T-helper 22 cell (primary cell): ENCODE measurements at regions not wholly inside any gene's neighbourhood (a gene's known extent, or its start where the extent isn't known, plus 50 kb on each side); places are given as distances from the start of the nearest gene placed in this dataset.
"Not testable (repeated sequence)": the region's sequence is repeated elsewhere in the genome, so short reads cannot be mapped to it uniquely, and the experiment has no call there.

Source experiments
- DNase-seq: peaks from one replicate; pipeline ENCODE4 v3.0.0-alpha.2; 2020; ENCODE audit warnings: low read depth

DNA sequence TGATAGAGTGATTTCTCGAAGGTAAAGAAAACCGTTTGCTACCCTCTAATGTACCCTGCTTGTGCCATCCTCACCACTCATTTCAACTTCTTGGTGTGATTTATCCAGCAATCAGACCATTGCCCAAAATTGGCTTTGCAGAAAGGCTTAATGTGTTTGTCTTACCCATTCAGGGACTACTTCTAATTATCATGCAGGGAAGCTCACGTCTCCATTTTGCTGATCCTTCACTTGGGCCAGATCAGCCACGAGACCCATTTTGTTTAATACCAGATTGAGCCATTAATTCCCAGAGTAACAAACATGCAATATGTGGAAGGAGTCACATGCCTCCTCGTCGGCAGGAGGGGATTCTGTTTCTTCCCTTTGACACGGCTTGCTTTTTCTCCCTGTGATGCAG, 51.1 kb upstream of the CRY1 start:
- DNase-seq = no peak

DNA sequence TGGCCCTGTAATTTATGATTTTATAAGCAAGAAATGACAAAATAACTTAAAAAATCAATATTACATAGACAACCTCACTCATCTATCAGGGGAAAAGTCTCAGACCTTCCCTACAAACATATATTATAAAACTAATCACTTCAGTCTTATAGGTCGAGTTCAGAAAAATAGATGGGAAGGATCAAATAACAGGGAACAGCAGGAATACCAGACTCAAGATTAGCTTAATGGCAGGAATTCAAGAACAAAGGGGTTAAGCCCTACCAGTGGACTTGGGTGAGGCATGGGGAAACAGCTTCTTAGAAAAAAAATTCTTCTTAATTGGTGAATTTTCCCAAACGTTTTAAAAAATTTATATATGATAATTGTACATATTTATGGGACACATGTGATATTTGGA, 51.6 kb upstream of the CRY1 start:
- no peak for DNase-seq

DNA sequence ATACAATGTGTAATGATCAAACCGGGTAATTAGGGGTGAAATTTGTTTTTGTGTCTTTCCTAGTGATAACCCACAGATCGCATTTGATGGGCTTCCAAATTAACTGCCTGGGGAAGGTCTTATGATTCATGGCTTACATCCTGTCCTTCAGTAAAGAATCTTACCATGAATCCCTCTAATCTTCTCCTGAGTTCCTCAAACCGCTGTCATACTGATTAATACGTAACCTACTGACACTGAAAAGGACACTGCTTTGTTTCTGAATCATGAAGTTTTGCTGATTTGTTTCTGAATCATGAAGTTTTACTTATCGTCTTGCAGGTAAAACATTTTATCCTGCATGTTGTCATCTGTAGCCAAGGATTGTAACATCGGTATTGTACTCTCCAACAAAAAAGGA, 52.0 kb upstream of the CRY1 start:
- DNase-seq = no peak

DNA sequence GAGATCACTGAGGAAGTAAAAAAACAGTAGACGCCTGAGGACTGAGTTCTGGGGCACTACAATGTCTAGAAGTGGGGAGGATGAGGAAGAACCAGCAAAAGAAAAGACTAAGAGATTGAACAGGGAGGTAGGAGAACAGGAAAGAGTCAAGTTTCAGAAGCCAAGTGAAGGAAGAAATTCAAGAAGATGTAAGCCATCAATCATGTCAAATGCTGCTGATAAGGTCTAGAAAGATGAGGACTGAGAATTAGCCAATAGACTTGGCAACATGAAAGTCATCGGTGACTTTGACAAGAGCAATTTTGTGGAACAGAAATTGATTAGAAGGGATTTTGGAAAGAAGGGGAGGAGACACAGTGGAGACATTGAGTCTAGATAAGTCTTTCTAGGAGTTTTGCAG, 54.8 kb upstream of the CRY1 start:
- DNase-seq = no peak

DNA sequence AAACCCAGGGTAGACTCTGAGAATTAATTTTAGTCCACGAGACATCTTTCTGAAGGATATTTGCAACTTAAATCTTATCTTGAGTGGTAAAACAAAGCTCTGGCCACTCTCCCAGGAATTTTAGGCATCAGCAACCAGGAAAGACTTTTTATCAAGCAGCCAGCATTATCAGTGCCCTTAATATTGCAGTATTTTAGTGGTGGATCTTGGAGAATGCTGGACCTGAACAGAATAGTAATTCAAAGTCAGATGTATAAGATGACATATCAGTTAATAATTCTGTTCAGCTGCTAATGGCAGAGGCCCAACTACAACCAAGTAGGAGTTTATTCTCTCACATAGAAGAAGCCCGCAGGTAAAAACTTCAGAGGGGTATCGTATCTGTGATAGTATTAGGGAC, 59.0 kb upstream of the CRY1 start:
- DNase-seq = no peak

DNA sequence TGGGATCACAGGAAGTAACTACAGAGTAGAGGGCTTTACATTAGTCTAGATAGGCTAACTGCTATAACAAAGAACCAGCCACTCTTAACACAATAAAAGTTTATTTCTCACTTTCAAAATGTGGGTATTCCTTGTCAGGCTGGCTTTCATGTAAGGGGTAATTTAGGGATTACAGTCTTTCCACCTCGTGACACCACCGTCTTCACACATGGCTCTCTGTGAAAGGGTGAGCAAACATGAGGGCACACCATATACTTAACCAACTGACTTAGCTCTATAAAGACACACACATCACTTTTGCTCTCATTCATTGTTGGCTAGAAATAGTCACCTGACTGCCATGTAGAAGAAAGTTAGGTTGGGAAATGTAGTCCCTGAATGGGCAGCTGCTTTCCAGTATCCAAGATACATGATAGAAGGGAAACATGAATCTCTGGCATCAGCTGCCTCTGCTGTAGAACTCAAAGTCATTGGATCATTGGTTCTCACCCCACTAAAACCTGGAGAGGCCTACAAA, 66.1 kb upstream of the CRY1 start:
- DNase-seq = no peak

DNA sequence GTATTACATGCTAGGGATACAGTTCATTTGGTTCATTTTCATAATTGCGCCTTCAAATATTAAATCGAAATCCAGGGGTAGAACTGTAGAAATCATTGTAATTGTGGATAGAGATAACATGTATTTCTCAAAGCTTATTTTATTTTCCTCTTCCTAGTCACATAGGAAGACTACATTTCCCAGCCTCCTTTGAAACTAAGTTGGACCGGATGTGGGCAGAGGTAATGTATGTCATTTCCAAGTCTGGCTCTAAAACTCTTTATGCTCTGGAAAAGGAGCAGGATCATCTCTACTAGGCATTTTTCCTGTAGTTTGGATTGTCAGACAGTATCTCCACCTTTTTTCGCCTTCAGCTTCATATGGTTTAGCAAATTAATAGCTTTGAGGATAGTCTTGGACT, 70.1 kb upstream of the CRY1 start:
- DNase-seq = no peak

DNA sequence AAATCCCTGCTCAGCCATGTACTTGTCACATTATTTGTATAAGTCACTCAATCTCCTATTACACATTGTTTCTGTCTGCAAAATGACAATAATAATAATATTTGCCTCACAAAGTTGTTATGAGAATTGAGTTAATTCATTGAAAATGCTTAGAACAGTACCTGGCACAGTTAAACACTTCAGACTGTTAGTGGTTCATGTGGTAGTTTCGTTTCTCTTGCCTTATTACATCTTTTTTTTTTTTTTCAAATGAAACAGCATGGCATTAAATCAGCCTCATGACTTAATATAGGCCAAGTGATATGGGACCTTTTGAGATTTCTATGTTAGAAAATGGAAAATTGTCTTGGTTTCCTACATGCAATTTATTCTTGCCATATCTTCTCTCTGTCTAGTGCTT, 71.0 kb upstream of the CRY1 start:
- DNase-seq = no peak

DNA sequence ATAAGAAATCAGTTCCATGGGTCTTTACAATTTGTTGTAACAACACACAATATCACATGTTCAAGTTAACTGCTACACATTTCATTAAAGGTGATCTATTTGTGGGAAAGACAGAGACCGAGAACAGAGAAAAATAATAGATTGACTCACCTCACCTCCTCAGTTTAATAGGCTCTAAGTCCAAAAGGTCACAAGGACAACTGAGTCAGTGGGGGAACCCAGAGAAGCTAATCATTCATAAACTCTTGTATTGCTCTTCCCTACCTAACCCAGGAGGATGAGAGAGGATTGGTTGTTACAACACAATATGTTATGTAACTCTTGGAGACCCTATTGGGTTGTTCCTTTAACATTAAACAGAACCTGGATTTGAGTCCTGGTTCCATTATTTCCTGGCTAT, 72.2 kb upstream of the CRY1 start:
- no peak for DNase-seq

DNA sequence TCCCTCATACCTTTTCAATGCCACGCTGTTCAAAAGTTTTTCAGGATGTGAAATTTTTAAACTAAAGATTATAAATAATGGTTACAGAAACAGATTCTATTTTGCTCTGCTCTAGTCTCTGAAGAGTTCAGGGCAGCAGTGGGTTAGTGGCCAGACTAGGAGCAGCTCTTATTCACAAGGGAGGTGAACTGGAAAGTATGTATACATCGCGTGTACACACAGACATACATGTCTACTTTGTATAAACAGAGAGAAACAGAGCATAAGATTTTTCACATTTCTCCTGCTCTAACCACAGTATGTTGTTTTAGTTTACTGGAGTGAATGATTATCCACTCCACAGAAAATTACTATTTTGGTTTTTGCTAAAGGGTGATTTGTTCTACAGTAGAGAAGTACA, 74.4 kb upstream of the CRY1 start:
- DNase-seq = no peak

DNA sequence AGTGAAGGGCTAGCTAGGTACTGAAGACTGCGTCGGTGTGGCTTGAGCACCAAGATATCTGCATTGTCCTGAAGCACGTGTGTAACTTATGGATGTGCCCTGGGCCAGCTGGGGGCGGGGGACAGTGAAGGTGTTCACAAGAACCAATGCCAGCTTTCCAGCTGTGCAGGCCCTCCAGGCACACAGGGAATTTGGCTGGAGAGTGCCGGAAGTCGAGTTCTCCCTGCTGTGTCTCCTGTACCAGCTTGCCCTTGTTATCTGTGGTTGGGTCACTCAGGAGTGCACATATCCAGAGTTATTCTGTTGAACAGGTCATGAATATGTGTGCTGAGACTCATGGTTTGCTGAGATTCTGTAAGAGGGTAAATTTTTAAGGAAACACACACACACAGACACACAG, 75.9 kb upstream of the CRY1 start:
- no peak for DNase-seq

DNA sequence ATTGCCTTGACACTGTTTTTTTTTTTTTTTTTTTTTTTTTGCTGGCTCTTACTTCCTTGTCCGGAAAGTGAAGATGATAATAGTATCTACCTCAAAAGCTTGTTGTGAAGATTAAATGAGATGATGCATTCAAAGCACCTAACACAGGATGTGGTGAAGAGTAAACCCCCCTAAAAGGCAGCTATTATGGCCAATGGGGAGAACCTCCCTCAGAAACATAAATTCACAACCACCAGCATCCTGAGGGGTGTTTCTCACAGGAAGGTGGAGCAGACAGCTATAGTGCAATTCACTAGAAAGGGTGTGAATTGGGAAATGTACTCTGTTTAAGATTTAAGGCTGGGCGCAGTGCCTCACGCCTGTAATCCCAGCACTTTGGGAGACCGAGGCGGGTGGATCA, 85.4 kb upstream of the CRY1 start:
- no peak for DNase-seq

DNA sequence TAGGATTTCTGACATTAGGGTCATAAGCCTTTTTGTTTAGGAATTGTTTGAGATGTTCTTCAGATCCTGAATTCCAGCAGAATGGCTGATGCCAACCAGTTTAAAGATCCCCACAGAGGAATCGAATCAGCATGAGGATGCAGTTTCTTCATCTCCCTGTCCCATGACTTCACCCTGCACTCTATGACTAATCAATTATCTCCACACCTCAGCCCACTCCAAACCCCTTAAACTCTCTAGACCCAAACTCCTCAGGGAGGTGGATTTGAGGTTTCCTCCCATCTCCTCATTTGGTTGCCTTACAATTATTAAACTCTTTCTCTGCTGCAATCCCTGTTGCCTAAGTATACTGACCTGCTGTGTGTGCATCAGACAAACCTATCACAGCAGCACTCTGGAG, 86.5 kb upstream of the CRY1 start:
- DNase-seq = no peak

DNA sequence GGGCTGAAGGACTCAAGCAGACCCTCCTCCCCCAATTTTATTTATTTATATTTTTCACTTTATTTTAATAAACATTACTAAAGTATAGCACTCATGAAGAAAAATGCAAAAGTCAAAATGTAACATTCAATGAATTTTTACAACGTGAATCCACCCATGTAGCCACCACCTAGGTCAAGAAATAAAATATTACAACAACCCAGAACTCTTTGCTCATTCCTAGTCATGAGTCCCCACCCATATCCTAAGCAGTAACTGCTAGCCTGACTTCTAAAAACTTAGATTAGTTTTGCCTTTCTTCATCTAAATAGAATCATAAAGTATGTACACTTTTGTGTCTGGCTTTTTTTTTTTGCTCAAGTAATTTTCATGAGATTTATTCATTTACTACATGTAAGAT, 86.9 kb upstream of the CRY1 start:
- DNase-seq = no peak

DNA sequence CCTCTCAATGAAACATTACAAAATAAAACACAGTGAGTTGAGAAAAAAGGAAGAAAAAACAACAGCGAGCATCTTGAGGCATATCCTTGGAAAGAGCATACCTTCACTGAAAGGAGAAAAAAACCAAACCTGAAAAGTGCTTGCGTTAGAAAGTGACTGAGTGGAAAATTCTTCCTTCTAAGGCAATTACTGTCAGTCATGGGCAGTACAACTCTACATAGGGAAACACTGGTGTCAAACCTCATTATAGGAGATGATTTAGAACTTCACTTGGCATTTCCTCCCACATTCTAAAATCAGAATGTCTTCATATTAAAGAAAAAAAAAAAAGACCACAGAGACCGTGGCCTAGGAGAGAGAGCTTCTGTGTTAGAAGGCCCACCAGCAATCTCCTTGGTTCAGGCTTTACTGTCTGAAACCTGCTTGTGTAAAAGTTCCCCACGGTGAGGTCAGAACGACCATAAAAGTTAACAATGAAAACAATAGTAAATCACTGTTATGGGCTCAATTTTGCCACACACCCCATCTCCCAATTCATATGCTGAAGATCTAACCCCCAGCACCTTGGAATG, 91.1 kb upstream of the CRY1 start:
- DNase-seq = no peak

DNA sequence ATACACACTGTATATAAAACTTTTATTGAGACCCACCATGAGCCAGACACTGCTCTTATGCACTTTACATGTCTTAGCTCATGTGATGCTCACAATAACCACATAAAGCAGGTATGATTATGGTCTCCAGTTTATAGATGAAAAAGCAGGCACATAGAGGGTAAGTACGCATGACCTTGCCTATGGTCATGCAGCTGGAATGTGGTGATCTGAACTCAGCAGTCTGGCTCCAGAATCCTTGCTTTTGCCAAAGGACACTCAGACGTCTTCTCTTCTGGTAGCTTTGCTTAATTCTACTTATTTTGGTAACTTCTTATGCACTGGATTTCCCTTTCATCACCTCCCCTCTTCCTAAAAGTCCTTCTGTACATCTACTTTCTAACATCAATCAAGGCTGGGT, 103.3 kb upstream of the CRY1 start:
- no peak for DNase-seq

DNA sequence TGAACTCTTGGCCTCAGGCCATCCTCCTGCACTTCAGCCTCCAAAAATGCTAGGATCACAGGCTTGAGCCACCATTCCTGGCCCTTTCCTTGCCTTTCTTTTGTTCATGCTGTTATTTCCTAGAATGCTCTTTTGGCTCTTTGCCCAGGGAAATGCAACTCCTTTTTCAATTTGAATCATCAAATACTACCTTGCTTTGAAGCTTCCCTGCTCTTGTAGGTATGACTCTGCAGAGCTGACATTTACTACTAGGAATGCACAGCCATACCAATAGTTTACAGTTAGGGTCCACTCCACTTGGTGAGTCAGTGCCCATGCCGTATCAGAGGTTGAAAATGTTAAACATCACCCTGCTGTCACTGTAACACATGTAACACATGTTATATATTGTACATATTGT, 107.0 kb upstream of the CRY1 start:
- no peak for DNase-seq

DNA sequence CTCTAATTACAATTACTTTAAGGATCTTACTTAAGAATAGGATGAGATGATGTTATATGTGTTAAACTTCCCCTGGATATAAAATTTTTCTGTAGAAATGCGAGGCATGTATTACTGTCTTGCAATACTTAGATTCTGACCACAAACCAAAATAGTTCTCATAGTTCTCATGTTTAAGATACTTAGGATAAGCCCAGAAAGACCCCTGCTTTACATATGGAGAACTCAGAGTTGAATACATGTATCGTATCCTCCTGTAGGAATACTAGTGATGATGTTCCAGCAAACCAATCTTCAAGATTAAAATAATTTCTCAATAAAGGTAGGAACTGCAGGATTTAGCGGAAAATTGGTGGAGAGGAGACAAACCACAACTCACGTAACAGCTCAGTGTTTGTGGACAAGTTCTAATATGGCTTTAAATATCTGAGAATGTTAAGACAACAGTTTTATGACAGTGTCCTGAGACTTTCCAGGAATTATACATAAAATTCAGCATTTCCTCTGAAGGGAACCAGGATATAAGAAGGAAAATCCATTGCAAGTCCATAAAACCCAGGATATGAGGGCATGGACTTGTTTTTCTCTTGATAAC, 114.7 kb upstream of the CRY1 start:
- no peak for DNase-seq

DNA sequence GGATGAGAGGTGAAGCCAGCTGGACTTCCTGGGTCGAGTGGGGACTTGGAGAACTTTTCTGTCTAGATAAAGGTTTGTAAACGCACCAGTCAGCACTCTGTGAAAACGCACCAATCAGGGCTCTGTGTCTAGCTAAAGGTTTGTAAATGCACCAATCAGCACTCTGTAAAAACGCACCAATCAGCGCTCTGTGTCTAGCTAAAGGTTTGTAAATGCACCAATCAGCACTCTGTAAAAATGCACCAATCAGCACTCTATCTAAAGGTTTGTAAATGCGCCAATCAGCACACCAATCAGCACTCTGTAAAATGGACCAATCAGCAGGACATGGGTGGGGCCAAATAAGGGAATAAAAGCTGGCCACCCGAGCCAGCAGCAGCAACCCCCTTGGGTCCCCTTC, 116.4 kb upstream of the CRY1 start:
- DNase-seq = not testable (repeated sequence)

DNA sequence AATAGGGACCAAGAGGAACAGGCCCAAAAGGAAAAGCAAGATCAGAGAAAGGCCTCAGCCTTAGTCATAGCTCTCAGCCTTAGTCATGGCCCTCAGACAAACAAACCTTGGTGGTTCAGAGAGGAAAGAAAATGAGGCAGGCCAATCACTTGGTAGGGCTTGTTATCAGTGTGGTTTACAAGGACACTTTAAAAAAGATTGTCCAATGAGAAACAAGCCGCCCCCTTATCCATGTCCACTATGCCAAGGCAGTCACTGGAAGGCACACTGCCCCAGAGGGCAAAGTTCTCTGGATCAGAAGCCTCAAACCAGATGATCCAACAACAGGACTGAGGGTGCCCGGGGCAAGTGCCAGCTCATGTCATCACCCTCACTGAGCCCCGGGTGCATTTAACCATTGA, 121.0 kb upstream of the CRY1 start:
- not testable (repeated sequence) for DNase-seq

DNA sequence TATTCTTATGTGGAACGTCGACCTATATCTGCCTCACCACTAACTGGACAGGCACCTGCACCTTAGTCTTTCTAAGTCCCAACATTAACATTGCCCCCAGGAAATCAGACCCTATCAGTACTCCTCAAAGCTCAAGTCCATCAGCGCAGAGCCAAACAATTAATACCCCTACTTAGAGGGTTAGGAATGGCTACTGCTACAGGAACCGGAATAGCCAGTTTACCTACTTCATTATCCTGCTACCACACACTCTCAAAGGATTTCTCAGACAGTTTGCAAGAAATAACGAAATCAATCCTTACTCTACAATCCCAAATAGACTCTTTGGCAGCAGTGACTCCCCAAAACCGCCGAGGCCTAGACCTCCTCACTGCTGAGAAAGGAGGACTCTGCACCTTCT, 123.1 kb upstream of the CRY1 start:
- DNase-seq = not testable (repeated sequence)

DNA sequence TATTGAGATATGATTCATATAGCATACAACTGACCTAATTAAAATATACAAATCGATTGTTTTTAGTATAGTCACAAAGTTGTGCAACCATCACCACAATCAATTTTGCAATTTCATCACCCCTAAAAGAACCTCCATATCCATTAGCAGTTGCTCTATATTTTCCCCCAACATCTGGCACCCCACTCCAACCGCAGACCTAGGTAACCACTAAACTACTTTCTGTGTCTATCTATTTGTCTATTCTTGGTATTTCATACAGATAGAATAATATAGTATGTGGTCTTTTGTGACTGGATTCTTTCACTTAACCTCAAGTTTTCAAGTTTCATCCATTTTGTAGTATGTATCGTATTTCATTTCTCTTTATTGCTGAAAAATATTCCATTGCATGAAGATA, 126.0 kb upstream of the CRY1 start:
- DNase-seq = no peak

DNA sequence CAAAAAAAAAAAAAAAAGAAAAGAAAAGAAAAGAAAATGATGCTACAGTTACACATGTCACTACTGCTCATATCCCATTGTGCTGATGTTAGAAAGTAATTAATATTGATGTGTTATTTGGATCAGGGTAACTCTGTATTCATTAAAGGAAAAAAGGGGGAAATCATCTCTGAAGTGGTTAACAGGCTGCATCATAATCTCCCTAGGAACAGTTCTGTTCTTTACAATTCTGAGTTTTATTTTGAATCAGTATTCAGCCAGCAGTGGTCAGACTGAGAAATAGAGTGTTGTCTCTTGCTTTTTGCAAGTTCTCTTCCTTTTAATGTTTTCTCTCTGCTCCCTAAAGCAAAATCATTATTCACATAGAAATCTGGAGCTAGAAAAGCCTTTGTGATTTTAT, 128.6 kb upstream of the CRY1 start:
- DNase-seq = no peak

DNA sequence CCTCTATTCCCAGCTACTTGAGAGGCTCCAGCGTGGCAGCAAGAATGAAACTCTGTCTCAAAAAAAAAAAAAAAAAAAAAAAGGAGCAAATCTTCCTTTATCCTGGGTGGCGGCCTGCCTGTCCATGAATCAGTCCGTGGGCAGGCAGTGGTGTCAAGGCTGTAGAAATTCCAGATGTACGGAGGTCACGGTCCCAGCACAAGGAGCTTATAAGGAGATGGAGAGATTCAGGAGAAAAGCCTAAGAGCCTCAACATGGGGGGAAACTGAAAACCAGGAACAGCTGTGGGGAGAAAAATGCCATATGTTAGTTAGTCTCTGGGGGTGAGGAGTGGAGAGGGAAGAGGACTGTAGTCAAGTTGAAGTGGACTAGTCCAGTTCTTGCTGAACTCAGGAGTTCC, 130.5 kb upstream of the CRY1 start:
- no peak for DNase-seq

DNA sequence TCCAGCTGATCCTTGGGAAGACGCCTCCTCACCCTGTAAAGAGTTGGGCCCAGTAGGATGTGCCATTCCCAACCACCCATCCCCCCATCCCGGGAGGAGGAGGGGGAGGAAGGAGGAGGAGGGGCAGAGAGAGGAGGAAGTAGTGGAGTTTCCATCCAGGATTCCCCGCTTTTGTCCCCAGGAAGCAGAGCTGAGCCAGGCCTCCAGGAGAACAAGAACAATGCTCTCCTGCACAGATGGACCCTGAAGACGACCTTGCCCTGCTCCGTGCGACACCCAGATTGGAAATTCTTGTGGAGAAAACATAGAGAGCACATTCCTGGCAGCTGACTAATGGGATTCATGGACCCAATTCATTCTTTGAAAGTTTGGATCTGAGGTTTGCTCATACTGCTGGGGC, 132.3 kb upstream of the CRY1 start:
- no peak for DNase-seq
